ENCODE measurements at regions not wholly inside any gene's neighbourhood (a gene's known extent, or its start where the extent isn't known, plus 50 kb on each side); places are given as distances from the start of the nearest gene placed in this dataset.

GRCh38 chr11:110968348-110969062 lies 256.3 kb upstream of the ARHGAP20 start:
- no peaks in the 10 kb centered on the region for H3K9me3 ChIP-seq
- DNase-seq, result no peak
- H3K27me3 ChIP-seq, result no peaks in the 10 kb centered on the region
- ATAC-seq, result no peak
- H3K27ac ChIP-seq, result no peak overlapping the region
- H3K4me1 ChIP-seq, result no peaks in the 10 kb centered on the region
- intact Hi-C loops (cut with DNase I), result no loop called here
- no peak overlapping the region for H3K4me3 ChIP-seq
- WGBS (ENCODE audit: insufficient coverage, low coverage, low lambda C conversion rate, missing lambda C conversion rate), result 65% methylated on average over 4 of the region's 4 CpGs
- TF ChIP-seq POLR2A (IDR thresholded peaks at IDR 0.05) (no peak), CTCF (IDR thresholded peaks at IDR 0.05) (no peak)
- H3K36me3 ChIP-seq, result no peaks in the 10 kb centered on the region

GRCh38 chr11:110966131-110966530 lies 253.9 kb upstream of the ARHGAP20 start:
- Histone ChIP-seq H3K4me1 (no peaks in the 10 kb centered on the region), H3K36me3 (no peaks in the 10 kb centered on the region), H3K27me3 (no peaks in the 10 kb centered on the region), H3K4me3 (no peak overlapping the region), H3K9me3 (no peaks in the 10 kb centered on the region), H3K27ac (no peak overlapping the region)
- DNase-seq, result no peak
- ATAC-seq, result no peak
- TF ChIP-seq CTCF (IDR thresholded peaks at IDR 0.05), result no peak
- TF ChIP-seq POLR2A (IDR thresholded peaks at IDR 0.05), result no peak
- WGBS (ENCODE audit: insufficient coverage, low coverage, low lambda C conversion rate, missing lambda C conversion rate), result 100% methylated on average over 1 of the region's 1 CpG
- intact Hi-C loops (cut with DNase I), result no loop called here

- H3K9me3 ChIP-seq, result no peaks in the 10 kb centered on the region
- 76% methylated on average over 4 of the region's 4 CpGs for WGBS (ENCODE audit: insufficient coverage, low coverage, low lambda C conversion rate, missing lambda C conversion rate)
- no peaks in the 10 kb centered on the region for H3K27me3 ChIP-seq
- intact Hi-C loops (cut with DNase I), result no loop called here
- H3K4me1 ChIP-seq, result peaks cover 0 to 3% (median 0%) of the 10 kb centered on the region in 4 donors
- ATAC-seq, result no peak
- H3K27ac ChIP-seq, result no peak overlapping the region
- no peak overlapping the region for H3K4me3 ChIP-seq
- TF ChIP-seq CTCF (IDR thresholded peaks at IDR 0.05) (no peak), POLR2A (IDR thresholded peaks at IDR 0.05) (no peak)
- no peaks in the 10 kb centered on the region for H3K36me3 ChIP-seq
- DNase-seq, result no peak
Measured at GRCh38 chr11:110962921-110963320, 250.7 kb upstream of the ARHGAP20 start.

GRCh38 chr11:110960167-110960566 lies 247.9 kb upstream of the ARHGAP20 start:
- Histone ChIP-seq H3K27ac (no peak overlapping the region), H3K9me3 (no peaks in the 10 kb centered on the region), H3K27me3 (no peaks in the 10 kb centered on the region), H3K36me3 (no peaks in the 10 kb centered on the region), H3K4me3 (no peak overlapping the region), H3K4me1 (peaks cover 0 to 3% (median 0%) of the 10 kb centered on the region in 4 donors)
- DNase-seq (peak in 1 of 3 donors; percentile 50), ATAC-seq (peak; percentile 75 to 94 (median 92))
- TF ChIP-seq CTCF (IDR thresholded peaks at IDR 0.05), result no peak
- TF ChIP-seq POLR2A (IDR thresholded peaks at IDR 0.05), result no peak
- intact Hi-C loops (cut with DNase I), result no loop called here
- WGBS (ENCODE audit: insufficient coverage, low coverage, low lambda C conversion rate, missing lambda C conversion rate), result 19% methylated on average over 3 of the region's 3 CpGs
